ENCODE measurements at regions not wholly inside any gene's neighbourhood (a gene's known extent, or its start where the extent isn't known, plus 50 kb on each side); places are given as distances from the start of the nearest gene placed in this dataset.

DNA sequence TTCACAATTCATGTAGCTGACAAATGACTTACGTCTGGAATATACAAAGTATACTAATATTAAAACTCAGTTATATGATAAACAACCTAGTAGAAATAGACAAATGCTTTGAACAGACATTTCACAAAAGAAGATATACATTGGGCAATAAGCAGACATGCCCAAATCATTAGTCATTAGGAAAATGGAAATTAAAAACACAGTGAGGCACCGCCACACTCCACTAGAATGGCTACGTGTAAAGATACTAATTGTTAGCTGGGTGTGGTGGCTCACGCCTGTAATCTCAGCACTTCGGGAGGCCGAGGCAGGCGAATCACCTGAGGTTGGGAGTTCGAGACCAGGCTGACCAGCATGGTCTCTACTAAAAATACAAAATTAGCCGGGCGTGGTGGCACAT is 248.9 kb upstream of the TMEM132C start:
- no peak overlapping the region for H2AK5ac ChIP-seq (ENCODE audit: insufficient read length, low read length)
- Mint-ChIP-seq H3K4me1 (no peaks in the 10 kb centered on the region), H3K27me3 (ENCODE audit: low read depth) (peaks cover 4% of the 10 kb centered on the region), H3K36me3 (ENCODE audit: insufficient read depth in 1 of 3, low read depth in 3 of 3) (no peaks in the 10 kb centered on the region), H3K4me3 (no peak overlapping the region), H3K9me3 (no peaks in the 10 kb centered on the region), H3K27ac (no peak overlapping the region)
- H2AFZ ChIP-seq (ENCODE audit: low read length): no peak overlapping the region
- no peak overlapping the region for H3K9ac ChIP-seq (ENCODE audit: extremely low read depth, insufficient read length, low read length)
- H3K27me3 ChIP-seq (ENCODE audit: insufficient read depth, low read length): no peaks in the 10 kb centered on the region
- H2BK20ac ChIP-seq (ENCODE audit: low read depth, low read length, poor library complexity, severe bottlenecking): no peak overlapping the region
- H3K4ac ChIP-seq (ENCODE audit: low read depth, low read length): no peak overlapping the region
- H2BK5ac ChIP-seq (ENCODE audit: insufficient read length, low read length): no peak overlapping the region
- no peak overlapping the region for H4K8ac ChIP-seq (replicated peaks; ENCODE audit: insufficient read length, low read depth, low read length)
- H3K18ac ChIP-seq (ENCODE audit: insufficient read length, low read depth, low read length): no peak overlapping the region
- H3K23me2 ChIP-seq (ENCODE audit: insufficient read length, low read depth, low read length, poor library complexity, severe bottlenecking): no peaks in the 10 kb centered on the region
- H4K5ac ChIP-seq (ENCODE audit: insufficient read length, low read depth, low read length): no peak overlapping the region
- WGBS (ENCODE audit: extremely low coverage, insufficient read length, low lambda C conversion rate): no CpG with 5 or more reads among the region's 10 CpGs
- H3K79me1 ChIP-seq (ENCODE audit: insufficient read depth, low read depth, low read length, poor library complexity, severe bottlenecking): no peaks in the 10 kb centered on the region
- no peak overlapping the region for H2BK12ac ChIP-seq (ENCODE audit: insufficient read length, low read depth, low read length)
- DNase-seq: no peak
- no peak overlapping the region for H2BK120ac ChIP-seq (ENCODE audit: low read depth, low read length, poor library complexity, severe bottlenecking)
- no peak overlapping the region for H4K91ac ChIP-seq (ENCODE audit: insufficient read length, low read depth, low read length)
- no peaks in the 10 kb centered on the region for H3K79me2 ChIP-seq (ENCODE audit: insufficient read depth, low read length)
- H3K9me3 ChIP-seq (ENCODE audit: control insufficient read depth, low read depth, low read length): no peaks in the 10 kb centered on the region
- H3K14ac ChIP-seq (ENCODE audit: insufficient read depth, low read length): no peak overlapping the region
- H3K56ac ChIP-seq (ENCODE audit: insufficient read length, low read depth, low read length): no peak overlapping the region
- TF ChIP-seq, protein P1, sequence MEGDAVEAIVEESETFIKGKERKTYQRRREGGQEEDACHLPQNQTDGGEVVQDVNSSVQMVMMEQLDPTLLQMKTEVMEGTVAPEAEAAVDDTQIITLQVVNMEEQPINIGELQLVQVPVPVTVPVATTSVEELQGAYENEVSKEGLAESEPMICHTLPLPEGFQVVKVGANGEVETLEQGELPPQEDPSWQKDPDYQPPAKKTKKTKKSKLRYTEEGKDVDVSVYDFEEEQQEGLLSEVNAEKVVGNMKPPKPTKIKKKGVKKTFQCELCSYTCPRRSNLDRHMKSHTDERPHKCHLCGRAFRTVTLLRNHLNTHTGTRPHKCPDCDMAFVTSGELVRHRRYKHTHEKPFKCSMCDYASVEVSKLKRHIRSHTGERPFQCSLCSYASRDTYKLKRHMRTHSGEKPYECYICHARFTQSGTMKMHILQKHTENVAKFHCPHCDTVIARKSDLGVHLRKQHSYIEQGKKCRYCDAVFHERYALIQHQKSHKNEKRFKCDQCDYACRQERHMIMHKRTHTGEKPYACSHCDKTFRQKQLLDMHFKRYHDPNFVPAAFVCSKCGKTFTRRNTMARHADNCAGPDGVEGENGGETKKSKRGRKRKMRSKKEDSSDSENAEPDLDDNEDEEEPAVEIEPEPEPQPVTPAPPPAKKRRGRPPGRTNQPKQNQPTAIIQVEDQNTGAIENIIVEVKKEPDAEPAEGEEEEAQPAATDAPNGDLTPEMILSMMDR (conservative IDR thresholded peaks at IDR 0.05): no peak
- no peaks in the 10 kb centered on the region for H4K20me1 ChIP-seq (ENCODE audit: control insufficient read depth, insufficient read depth, insufficient read length)
- H3K23ac ChIP-seq (ENCODE audit: insufficient read length, low read depth, low read length): no peak overlapping the region
- no peaks in the 10 kb centered on the region for H3K4me1 ChIP-seq (ENCODE audit: insufficient read depth, low read length)
- no peak overlapping the region for H3K4me2 ChIP-seq (ENCODE audit: insufficient read depth, insufficient read length, low read length)
- H3K27ac ChIP-seq (ENCODE audit: insufficient read length, low read depth, low read length): no peak overlapping the region
- H3T11ph ChIP-seq (ENCODE audit: low read length): no peak overlapping the region
- no peak overlapping the region for H2BK15ac ChIP-seq (ENCODE audit: low read depth, low read length)

All from H9 (cell line).